OCI-LY1 (cell line): ENCODE measurements at regions not wholly inside any gene's neighbourhood (a gene's known extent, or its start where the extent isn't known, plus 50 kb on each side); places are given as distances from the start of the nearest gene placed in this dataset.

Source experiments
- H2AFZ ChIP-seq: fragments of 200-600 bp; sonication (generic), shearing (Covaris generic); 2 replicates; pipeline ENCODE4 v1.6.0; 2014; ENCODE audit warnings: antibody characterized with exemption, mild to moderate bottlenecking, low read length
- H3F3A ChIP-seq: fragments of 200-600 bp; sonication (generic), shearing (Covaris generic); 2 replicates; pipeline ENCODE4 v1.6.0; 2014; ENCODE audit warnings: mild to moderate bottlenecking, antibody characterized with exemption, low read length, moderate library complexity; ENCODE audit not compliant: insufficient read depth
- H3K27ac ChIP-seq: fragments of 200-600 bp; sonication (generic); 2 replicates; pipeline ENCODE4 v1.5.1; 2014; ENCODE audit warnings: low read length, mixed run types, mild to moderate bottlenecking, low read depth; ENCODE audit not compliant: poor library complexity, severe bottlenecking
- H3K27me3 ChIP-seq: fragments of 200-600 bp; sonication (generic); 2 replicates; pipeline ENCODE4 v1.6.0; 2014; ENCODE audit warnings: antibody characterized with exemption, mild to moderate bottlenecking, low read length, moderate library complexity; ENCODE audit not compliant: insufficient read depth
- H3K36me3 ChIP-seq: fragments of 200-600 bp; sonication (generic); 2 replicates; pipeline ENCODE4 v1.6.1; 2014; ENCODE audit warnings: mild to moderate bottlenecking, antibody characterized with exemption, low read length, moderate library complexity, mixed read lengths; ENCODE audit not compliant: insufficient read depth
- H3K4me1 ChIP-seq: fragments of 200-600 bp; sonication (generic); 2 replicates; pipeline ENCODE4 v1.5.1; 2014; ENCODE audit warnings: mild to moderate bottlenecking, low read length, moderate library complexity; ENCODE audit not compliant: insufficient read depth, severe bottlenecking
- H3K4me2 ChIP-seq: fragments of 200-600 bp; sonication (generic), shearing (Covaris generic); 2 replicates; pipeline ENCODE4 v1.6.1; 2014; ENCODE audit warnings: low read length
- H3K4me3 ChIP-seq: fragments of 200-600 bp; sonication (generic); 2 replicates; pipeline ENCODE4 v1.5.1; 2014; ENCODE audit warnings: low read length, low read depth, mild to moderate bottlenecking, mixed read lengths; ENCODE audit not compliant: poor library complexity, severe bottlenecking
- H3K79me2 ChIP-seq: fragments of 200-600 bp; shearing (Covaris generic); 2 replicates; pipeline ENCODE4 v1.6.1; 2016; ENCODE audit warnings: mixed run types, low read length, mixed read lengths; ENCODE audit not compliant: insufficient read depth
- H3K9ac ChIP-seq: fragments of 200-600 bp; sonication (generic), shearing (Covaris generic); 2 replicates; pipeline ENCODE4 v1.6.1; 2014; ENCODE audit warnings: mild to moderate bottlenecking, low read length, mixed read lengths
- H3K9me2 ChIP-seq: fragments of 200-600 bp; sonication (generic), shearing (Covaris generic); 2 replicates; pipeline ENCODE4 v1.6.1; 2014; ENCODE audit warnings: low read depth, mild to moderate bottlenecking, low read length, mixed read lengths
- H3K9me3 ChIP-seq: fragments of 200-600 bp; shearing (Covaris generic); 2 replicates; pipeline ENCODE4 v1.6.1; 2014; ENCODE audit warnings: low read length, mixed read lengths
- H4K20me1 ChIP-seq: fragments of 200-600 bp; sonication (generic), shearing (Covaris generic); 2 replicates; pipeline ENCODE4 v1.6.0; 2016; ENCODE audit warnings: mild to moderate bottlenecking, low read length; ENCODE audit not compliant: insufficient read depth
- EZH2 ChIP-seq: fragments of 200-600 bp; sonication (generic), shearing (Covaris generic); IDR thresholded peaks from 2 replicates; pipeline ENCODE4 v1.8.0; 2017; ENCODE audit warnings: borderline replicate concordance, mixed run types, mild to moderate bottlenecking, antibody characterized with exemption, low read length, moderate library complexity, mixed read lengths
- TF ChIP-seq, protein P1 (sequence below): fragments of 200-600 bp; sonication (generic), shearing (Covaris generic); IDR thresholded peaks from 2 replicates; pipeline ENCODE4 v1.5.1; 2017; ENCODE audit warnings: mild to moderate bottlenecking, antibody characterized with exemption, low read length, moderate library complexity, mixed read lengths

DNA sequence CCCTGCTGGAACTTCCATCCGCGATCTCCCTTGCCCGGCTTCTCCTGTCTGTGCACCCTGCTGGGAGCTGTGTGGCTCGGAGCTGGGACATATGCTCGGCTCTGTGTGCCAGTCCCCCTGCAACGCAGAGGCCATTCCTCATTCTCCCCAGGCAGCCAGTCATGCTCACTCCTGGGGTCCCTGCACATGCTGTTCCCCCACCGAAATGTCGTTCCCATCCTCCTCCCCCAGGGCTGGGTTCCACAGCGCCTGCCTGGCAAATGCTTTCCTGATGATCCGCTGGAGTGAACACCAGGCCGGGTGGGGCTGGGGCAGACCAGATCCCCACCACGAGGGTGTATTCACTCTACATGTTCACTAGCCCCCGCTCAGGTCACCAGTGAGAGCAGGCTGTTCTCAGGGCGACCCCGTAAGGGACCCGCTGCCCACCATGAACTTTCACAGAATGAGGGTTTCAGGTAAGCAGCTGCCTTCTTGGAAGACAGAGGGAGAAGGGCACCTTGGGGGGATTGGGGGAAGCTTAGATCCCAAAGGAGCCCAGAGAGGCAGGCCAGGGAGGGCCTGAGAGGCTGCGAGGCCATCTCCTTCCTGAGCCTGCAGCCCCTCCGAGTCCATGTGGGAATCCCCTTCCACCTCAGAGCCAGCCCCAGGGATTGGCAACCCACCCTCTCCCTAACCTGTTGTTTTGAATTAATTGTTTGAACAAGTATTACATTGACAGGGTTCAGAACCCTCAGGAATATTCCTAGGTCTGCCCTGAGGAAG lies 88.7 kb upstream of the IQSEC1 start:
- Histone ChIP-seq H3K4me3 (no peak overlapping the region), H3K9me2 (no peaks in the 10 kb centered on the region), H3K36me3 (no peaks in the 10 kb centered on the region), H3K9ac (no peak overlapping the region), H3K79me2 (no peaks in the 10 kb centered on the region), H3K9me3 (no peaks in the 10 kb centered on the region), H3K4me1 (no peaks in the 10 kb centered on the region), H4K20me1 (no peaks in the 10 kb centered on the region), H2AFZ (no peak overlapping the region), H3K27me3 (peaks cover 4% of the 10 kb centered on the region; the same call in 1 of the 2 replicates), H3F3A (no peaks in the 10 kb centered on the region), H3K27ac (no peak overlapping the region), H3K4me2 (no peak overlapping the region)
- no peak for TF ChIP-seq EZH2
- TF ChIP-seq, protein P1, sequence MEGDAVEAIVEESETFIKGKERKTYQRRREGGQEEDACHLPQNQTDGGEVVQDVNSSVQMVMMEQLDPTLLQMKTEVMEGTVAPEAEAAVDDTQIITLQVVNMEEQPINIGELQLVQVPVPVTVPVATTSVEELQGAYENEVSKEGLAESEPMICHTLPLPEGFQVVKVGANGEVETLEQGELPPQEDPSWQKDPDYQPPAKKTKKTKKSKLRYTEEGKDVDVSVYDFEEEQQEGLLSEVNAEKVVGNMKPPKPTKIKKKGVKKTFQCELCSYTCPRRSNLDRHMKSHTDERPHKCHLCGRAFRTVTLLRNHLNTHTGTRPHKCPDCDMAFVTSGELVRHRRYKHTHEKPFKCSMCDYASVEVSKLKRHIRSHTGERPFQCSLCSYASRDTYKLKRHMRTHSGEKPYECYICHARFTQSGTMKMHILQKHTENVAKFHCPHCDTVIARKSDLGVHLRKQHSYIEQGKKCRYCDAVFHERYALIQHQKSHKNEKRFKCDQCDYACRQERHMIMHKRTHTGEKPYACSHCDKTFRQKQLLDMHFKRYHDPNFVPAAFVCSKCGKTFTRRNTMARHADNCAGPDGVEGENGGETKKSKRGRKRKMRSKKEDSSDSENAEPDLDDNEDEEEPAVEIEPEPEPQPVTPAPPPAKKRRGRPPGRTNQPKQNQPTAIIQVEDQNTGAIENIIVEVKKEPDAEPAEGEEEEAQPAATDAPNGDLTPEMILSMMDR, result no peak

DNA sequence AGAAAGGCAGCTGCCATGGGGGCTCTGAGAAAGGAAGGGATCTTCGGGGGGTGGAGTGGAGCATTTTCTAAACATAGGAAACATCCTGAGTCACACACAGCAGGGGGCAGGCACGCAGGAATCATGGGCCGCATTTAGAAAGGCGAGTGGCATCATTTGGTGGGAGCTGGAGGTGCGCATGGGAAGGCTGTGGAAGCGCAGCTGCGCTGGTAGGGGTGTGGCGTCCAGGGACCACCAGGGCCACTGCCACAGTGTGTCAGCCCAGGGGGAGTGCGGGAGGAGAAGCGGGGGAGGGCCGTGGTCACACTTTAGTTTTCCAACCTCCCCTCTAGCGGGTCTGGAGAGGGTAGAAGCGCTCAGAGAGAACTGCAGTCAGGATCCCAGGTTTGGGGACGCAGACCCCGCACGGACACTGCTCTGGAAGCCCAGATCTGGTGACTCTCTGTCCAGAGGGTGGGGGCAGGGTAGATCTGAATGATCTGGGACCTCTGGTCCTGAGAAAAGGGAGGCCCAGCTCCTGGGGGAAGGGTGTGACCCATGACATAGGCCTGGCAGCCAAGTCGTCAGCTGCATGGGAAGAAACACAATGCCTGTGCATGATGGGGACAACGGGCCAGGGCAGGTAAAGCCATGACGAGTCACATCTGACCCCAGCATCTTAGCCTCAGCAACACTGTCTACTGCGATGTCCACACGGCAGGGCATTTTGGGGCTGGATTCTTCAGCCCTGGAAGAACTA lies 88.0 kb upstream of the IQSEC1 start:
- no peaks in the 10 kb centered on the region for H3K9me3 ChIP-seq
- no peaks in the 10 kb centered on the region for H3K36me3 ChIP-seq
- no peaks in the 10 kb centered on the region for H3F3A ChIP-seq
- peaks cover 4% of the 10 kb centered on the region; the same call in 1 of the 2 replicates for H3K27me3 ChIP-seq
- H3K4me2 ChIP-seq, result no peak overlapping the region
- TF ChIP-seq EZH2, result no peak
- TF ChIP-seq, protein P1, result no peak
- no peaks in the 10 kb centered on the region for H3K79me2 ChIP-seq
- no peak overlapping the region for H3K4me3 ChIP-seq
- no peaks in the 10 kb centered on the region for H3K9me2 ChIP-seq
- H3K9ac ChIP-seq, result no peak overlapping the region
- no peak overlapping the region for H2AFZ ChIP-seq
- H3K4me1 ChIP-seq, result no peaks in the 10 kb centered on the region
- no peaks in the 10 kb centered on the region for H4K20me1 ChIP-seq
- no peak overlapping the region for H3K27ac ChIP-seq

- H3K9ac ChIP-seq, result no peak overlapping the region
These were observed 87.4 kb upstream of the IQSEC1 start for GRCh38 chr3:13160619-13161018.

More at GRCh38 chr3:13160619-13161018, 87.4 kb upstream of the IQSEC1 start:
- no peaks in the 10 kb centered on the region for H3K9me3 ChIP-seq
- TF ChIP-seq EZH2, result no peak
- TF ChIP-seq, protein P1, result no peak
- no peaks in the 10 kb centered on the region for H3K79me2 ChIP-seq
- H3K4me1 ChIP-seq, result no peaks in the 10 kb centered on the region
- no peak overlapping the region for H2AFZ ChIP-seq
- H4K20me1 ChIP-seq, result no peaks in the 10 kb centered on the region
- no peak overlapping the region for H3K27ac ChIP-seq
- no peaks in the 10 kb centered on the region for H3F3A ChIP-seq
- H3K4me3 ChIP-seq, result no peak overlapping the region
- no peaks in the 10 kb centered on the region for H3K9me2 ChIP-seq
- H3K4me2 ChIP-seq, result no peak overlapping the region
- H3K36me3 ChIP-seq, result no peaks in the 10 kb centered on the region; the same call in 1 of the 2 replicates
- peaks cover 4% of the 10 kb centered on the region; the same call in 1 of the 2 replicates for H3K27me3 ChIP-seq
